ENCODE measurements at regions not wholly inside any gene's neighbourhood (a gene's known extent, or its start where the extent isn't known, plus 50 kb on each side); places are given as distances from the start of the nearest gene placed in this dataset.
A peak's percentile ranks its signal among the peaks of the same experiment; 100 is the strongest.

DNA sequence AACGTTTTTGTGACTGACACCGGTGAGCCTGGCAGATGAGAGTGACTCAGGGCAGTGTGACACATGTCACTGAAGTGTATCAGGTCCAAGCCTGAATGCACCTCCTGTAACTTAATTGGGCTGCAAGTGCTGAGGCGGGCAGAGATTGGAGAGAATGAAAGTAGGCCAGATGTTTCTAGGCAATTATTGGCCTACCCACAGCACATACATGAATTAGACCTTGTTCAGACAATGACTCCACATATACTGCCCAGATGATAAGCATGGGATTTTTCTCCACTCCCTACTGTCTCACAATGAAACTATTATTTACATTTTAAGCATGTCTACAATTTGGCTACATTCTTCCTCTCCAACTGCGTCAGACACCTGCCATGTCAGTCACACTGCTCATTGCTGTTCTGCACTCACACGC lies 187.3 kb upstream of the ZNF385D start:
- H3K4me3 ChIP-seq (ENCODE audit: low read depth, low read length): no peak overlapping the region
- ChIA-PET CTCF (no interaction called here), POLR2A (no interaction called here)
- no peaks in the 10 kb centered on the region for H3K36me3 ChIP-seq (ENCODE audit: control insufficient read depth, insufficient read depth, low read length)
- TF ChIP-seq, protein P1, sequence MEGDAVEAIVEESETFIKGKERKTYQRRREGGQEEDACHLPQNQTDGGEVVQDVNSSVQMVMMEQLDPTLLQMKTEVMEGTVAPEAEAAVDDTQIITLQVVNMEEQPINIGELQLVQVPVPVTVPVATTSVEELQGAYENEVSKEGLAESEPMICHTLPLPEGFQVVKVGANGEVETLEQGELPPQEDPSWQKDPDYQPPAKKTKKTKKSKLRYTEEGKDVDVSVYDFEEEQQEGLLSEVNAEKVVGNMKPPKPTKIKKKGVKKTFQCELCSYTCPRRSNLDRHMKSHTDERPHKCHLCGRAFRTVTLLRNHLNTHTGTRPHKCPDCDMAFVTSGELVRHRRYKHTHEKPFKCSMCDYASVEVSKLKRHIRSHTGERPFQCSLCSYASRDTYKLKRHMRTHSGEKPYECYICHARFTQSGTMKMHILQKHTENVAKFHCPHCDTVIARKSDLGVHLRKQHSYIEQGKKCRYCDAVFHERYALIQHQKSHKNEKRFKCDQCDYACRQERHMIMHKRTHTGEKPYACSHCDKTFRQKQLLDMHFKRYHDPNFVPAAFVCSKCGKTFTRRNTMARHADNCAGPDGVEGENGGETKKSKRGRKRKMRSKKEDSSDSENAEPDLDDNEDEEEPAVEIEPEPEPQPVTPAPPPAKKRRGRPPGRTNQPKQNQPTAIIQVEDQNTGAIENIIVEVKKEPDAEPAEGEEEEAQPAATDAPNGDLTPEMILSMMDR (IDR thresholded peaks at IDR 0.05; ENCODE audit: insufficient read depth, low read depth, low read length): no peak
- no peak for DNase-seq (ENCODE audit: low read depth)
- H3K27me3 ChIP-seq (ENCODE audit: control insufficient read depth, insufficient read depth, low read length): no peaks in the 10 kb centered on the region

DNA sequence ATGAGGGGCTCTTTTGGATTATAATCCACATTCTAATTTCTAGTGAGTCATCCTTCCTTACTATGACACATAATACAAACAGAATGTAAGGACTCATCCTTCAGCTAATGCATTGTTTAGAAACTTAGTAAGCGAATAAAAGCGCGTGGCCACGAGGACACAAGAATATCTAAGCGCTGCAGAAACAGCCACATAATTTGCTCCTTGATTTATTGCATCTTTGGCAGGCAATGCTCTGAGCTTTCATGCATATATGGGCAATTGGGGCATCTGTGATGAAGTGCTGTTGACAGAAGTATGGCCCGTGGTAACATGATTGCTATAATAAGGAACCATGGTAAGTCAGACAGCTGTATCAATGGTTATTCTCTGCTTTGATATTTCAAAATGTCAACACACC lies 191.3 kb upstream of the ZNF385D start:
- DNase-seq (ENCODE audit: low read depth): peak; percentile 20
- POLR2A ChIA-PET: no interaction called here
- TF ChIP-seq, protein P1 (IDR thresholded peaks at IDR 0.05; ENCODE audit: insufficient read depth, low read depth, low read length): no peak
- Histone ChIP-seq H3K4me3 (ENCODE audit: low read depth, low read length) (no peak overlapping the region), H3K36me3 (ENCODE audit: control insufficient read depth, insufficient read depth, low read length) (no peaks in the 10 kb centered on the region), H3K27me3 (ENCODE audit: control insufficient read depth, insufficient read depth, low read length) (no peaks in the 10 kb centered on the region)
- CTCF ChIA-PET: interaction anchor here (1.0 kb wide), 1 partner anchor 15 kb away, joined by 3 read pairs; no protein-coding TSS in a partner anchor

DNA sequence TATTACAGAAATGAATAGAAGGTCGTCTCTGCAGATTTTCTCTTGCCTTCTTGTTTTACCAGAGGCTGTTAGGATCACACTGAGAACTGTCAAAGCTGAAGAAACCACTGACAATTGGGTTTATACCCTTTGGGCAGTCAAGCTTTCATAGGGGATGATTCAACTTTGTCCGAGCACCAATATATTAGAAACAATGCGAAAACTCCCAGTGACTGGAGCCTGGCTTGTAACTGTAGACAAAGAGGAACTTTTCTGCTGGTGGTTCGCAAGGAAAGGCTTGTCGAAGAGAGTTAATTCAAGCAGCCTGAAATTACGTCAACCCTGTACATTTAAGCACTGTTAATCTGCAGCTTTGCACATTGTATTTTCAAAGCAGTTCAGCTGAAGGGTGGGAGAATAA lies 193.2 kb upstream of the ZNF385D start:
- ChIA-PET CTCF (no interaction called here), POLR2A (no interaction called here)
- Histone ChIP-seq H3K36me3 (ENCODE audit: control insufficient read depth, insufficient read depth, low read length) (no peaks in the 10 kb centered on the region), H3K27me3 (ENCODE audit: control insufficient read depth, insufficient read depth, low read length) (no peaks in the 10 kb centered on the region), H3K4me3 (ENCODE audit: low read depth, low read length) (no peak overlapping the region)
- TF ChIP-seq, protein P1 (IDR thresholded peaks at IDR 0.05; ENCODE audit: insufficient read depth, low read depth, low read length): no peak
- no peak for DNase-seq (ENCODE audit: low read depth)

DNA sequence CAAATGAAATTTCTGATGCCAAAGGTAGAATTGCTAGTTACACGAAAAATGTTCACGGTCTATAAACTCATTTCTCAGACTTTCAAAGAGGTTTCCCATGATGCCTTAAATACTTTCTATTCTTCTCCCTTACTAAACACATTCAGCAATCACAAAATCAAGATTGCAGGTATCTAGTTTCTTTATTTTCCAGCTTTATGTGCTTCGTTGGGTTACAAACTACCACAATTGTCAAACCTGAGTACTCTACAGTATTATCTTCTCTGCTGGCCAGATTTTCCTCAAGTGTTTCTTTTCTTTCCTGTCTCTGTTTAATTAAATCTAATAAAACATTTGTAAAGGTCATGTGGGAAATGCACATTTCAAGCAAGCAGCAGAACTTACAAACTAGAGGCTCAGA lies 201.8 kb upstream of the ZNF385D start:
- no peak overlapping the region for H3K4me3 ChIP-seq (ENCODE audit: low read depth, low read length)
- TF ChIP-seq, protein P1 (IDR thresholded peaks at IDR 0.05; ENCODE audit: insufficient read depth, low read depth, low read length): no peak
- ChIA-PET POLR2A (no interaction called here), CTCF (no interaction called here)
- DNase-seq (ENCODE audit: low read depth): no peak
- no peaks in the 10 kb centered on the region for H3K36me3 ChIP-seq (ENCODE audit: control insufficient read depth, insufficient read depth, low read length)
- H3K27me3 ChIP-seq (ENCODE audit: control insufficient read depth, insufficient read depth, low read length): no peaks in the 10 kb centered on the region

DNA sequence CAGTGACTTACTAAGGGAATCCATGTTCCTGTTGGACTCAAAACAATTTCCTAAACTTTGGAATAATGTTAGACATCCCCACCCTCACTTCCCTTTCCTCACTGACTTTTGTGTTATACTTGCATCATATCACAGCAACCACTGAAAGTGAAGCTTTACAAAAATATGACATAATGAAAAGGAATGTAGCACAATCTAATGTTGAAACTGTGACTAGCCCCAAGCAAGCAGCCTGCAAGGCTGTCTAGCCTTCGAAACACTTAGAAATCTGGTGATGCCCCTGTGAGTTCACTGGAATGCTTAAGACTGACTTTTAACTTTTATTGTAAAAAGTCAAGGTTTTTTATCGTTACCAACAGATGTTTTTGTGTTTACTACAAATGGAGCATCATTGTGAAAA lies 203.7 kb upstream of the ZNF385D start:
- ChIA-PET CTCF (no interaction called here), POLR2A (no interaction called here)
- peak; percentile 53 for DNase-seq (ENCODE audit: low read depth)
- Histone ChIP-seq H3K27me3 (ENCODE audit: control insufficient read depth, insufficient read depth, low read length) (no peaks in the 10 kb centered on the region), H3K36me3 (ENCODE audit: control insufficient read depth, insufficient read depth, low read length) (no peaks in the 10 kb centered on the region), H3K4me3 (ENCODE audit: low read depth, low read length) (no peak overlapping the region)
- TF ChIP-seq, protein P1 (IDR thresholded peaks at IDR 0.05; ENCODE audit: insufficient read depth, low read depth, low read length): no peak

Data from BJ (cell line).